ENCODE measurements at regions not wholly inside any gene's neighbourhood (a gene's known extent, or its start where the extent isn't known, plus 50 kb on each side); places are given as distances from the start of the nearest gene placed in this dataset.
"Not testable (repeated sequence)": the region's sequence is repeated elsewhere in the genome, so short reads cannot be mapped to it uniquely, and the experiment has no call there.

- H3K27ac ChIP-seq: no peak overlapping the region
- TF ChIP-seq CTCF (IDR thresholded peaks at IDR 0.05) (no peak), ZFX (IDR thresholded peaks at IDR 0.05; ENCODE audit: borderline replicate concordance) (no peak)
Measured at GRCh38 chr5:68849103-68849502, 244.7 kb upstream of the SLC30A5 start.

- TF ChIP-seq CTCF (IDR thresholded peaks at IDR 0.05) (no peak), ZFX (IDR thresholded peaks at IDR 0.05; ENCODE audit: borderline replicate concordance) (no peak)
- H3K27ac ChIP-seq: no peak overlapping the region
Measured at GRCh38 chr5:68849906-68850305, 243.9 kb upstream of the SLC30A5 start.

- no peak overlapping the region for H3K27ac ChIP-seq
- TF ChIP-seq ZFX (IDR thresholded peaks at IDR 0.05; ENCODE audit: borderline replicate concordance) (no peak), CTCF (IDR thresholded peaks at IDR 0.05) (no peak)
Measured at GRCh38 chr5:68861099-68861498, 232.7 kb upstream of the SLC30A5 start.

- H3K27ac ChIP-seq: no peak overlapping the region
- no peak for TF ChIP-seq ZFX (IDR thresholded peaks at IDR 0.05; ENCODE audit: borderline replicate concordance)
Measured at GRCh38 chr5:68862560-68862959, 231.3 kb upstream of the SLC30A5 start.

GRCh38 chr5:68865192-68865591, 228.6 kb upstream of the SLC30A5 start:
- H3K27ac ChIP-seq: not testable (repeated sequence)

GRCh38 chr5:68872088-68872839, 221.6 kb upstream of the SLC30A5 start:
- TF ChIP-seq ZFX (IDR thresholded peaks at IDR 0.05; ENCODE audit: borderline replicate concordance) (no peak), CTCF (IDR thresholded peaks at IDR 0.05) (no peak)
- H3K27ac ChIP-seq: no peak overlapping the region

- H3K27ac ChIP-seq: no peak overlapping the region
- no peak for TF ChIP-seq ZFX (IDR thresholded peaks at IDR 0.05; ENCODE audit: borderline replicate concordance)
- no peak for TF ChIP-seq CTCF (IDR thresholded peaks at IDR 0.05)
Measured at GRCh38 chr5:68873198-68873597, 220.6 kb upstream of the SLC30A5 start.

- H3K27ac ChIP-seq: no peak overlapping the region
- TF ChIP-seq ZFX (IDR thresholded peaks at IDR 0.05; ENCODE audit: borderline replicate concordance) (no peak), CTCF (IDR thresholded peaks at IDR 0.05) (no peak)
Measured at GRCh38 chr5:68875351-68875750, 218.5 kb upstream of the SLC30A5 start.
